Panc1 (cell line): ENCODE measurements at regions not wholly inside any gene's neighbourhood (a gene's known extent, or its start where the extent isn't known, plus 50 kb on each side); places are given as distances from the start of the nearest gene placed in this dataset.

ENCODE experiments used
- POLR2AphosphoS5 ChIP-seq: IDR thresholded peaks from 2 replicates; pipeline ENCODE4 v1.6.1; 2012; ENCODE audit warnings: mild to moderate bottlenecking, low read depth, low read length, moderate library complexity
- TCF7L2 ChIP-seq: IDR thresholded peaks from 2 replicates; pipeline ENCODE4 v1.6.1; 2011; ENCODE audit warnings: mild to moderate bottlenecking, low read depth, low read length, inconsistent platforms
- TF ChIP-seq, protein P1 (sequence below): fragments of 450-650 bp; IDR thresholded peaks from 2 replicates; pipeline ENCODE4 v1.5.1; 2017; ENCODE audit warnings: mild to moderate bottlenecking
- TF ChIP-seq, protein P2 (sequence below), 2 experiments: IDR thresholded peaks; 2 replicates each; pipeline ENCODE4 v1.6.1; 2011 to 2012; ENCODE audit warnings: low read depth in 2 of 2, control low read depth in 1 of 2, low read length in 1 of 2, mild to moderate bottlenecking in 1 of 2, moderate library complexity in 1 of 2; ENCODE audit not compliant: insufficient read depth in 1 of 2

DNA sequence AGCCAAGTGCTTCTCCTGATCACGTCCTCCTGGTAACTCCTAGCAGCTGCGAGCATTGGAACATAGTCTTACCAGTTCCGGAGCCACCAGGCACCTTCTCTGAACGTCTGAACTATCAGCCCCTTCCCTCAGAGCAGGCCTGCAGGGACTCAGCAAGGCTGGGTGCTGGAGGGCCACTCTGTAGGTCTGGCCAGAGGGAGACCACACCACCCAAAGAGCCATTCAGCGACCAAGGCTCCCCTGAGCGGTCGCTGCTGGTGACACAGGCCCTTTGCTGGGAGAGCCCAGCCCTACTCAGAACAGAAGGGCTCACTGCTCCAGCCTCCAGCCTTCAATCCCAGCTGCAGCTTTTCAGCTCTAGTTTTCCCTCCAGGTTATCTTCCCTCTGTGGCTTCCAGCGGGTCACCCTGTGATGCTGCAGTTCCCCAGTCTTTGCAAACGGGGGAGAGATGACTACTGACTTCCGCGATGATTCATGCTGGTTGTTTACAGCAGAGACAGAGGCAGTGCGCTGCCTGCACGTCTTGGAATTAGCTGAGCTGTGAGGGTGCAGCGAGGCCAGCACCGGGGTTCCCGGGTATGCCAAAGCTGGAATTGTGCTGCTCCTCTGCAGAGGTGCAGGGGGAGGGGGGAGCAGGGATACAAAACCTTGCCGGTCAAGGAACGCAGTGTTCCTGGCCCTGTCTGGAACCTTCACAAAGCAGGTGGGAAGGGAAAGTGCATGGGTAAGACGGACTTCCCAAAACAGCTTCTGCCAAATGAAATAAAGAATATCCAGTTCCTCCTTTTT is 161.4 kb downstream of the LY86 start:
- no peak for TF ChIP-seq POLR2AphosphoS5
- TF ChIP-seq, protein P1, sequence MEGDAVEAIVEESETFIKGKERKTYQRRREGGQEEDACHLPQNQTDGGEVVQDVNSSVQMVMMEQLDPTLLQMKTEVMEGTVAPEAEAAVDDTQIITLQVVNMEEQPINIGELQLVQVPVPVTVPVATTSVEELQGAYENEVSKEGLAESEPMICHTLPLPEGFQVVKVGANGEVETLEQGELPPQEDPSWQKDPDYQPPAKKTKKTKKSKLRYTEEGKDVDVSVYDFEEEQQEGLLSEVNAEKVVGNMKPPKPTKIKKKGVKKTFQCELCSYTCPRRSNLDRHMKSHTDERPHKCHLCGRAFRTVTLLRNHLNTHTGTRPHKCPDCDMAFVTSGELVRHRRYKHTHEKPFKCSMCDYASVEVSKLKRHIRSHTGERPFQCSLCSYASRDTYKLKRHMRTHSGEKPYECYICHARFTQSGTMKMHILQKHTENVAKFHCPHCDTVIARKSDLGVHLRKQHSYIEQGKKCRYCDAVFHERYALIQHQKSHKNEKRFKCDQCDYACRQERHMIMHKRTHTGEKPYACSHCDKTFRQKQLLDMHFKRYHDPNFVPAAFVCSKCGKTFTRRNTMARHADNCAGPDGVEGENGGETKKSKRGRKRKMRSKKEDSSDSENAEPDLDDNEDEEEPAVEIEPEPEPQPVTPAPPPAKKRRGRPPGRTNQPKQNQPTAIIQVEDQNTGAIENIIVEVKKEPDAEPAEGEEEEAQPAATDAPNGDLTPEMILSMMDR = no peak
- TF ChIP-seq, protein P2, sequence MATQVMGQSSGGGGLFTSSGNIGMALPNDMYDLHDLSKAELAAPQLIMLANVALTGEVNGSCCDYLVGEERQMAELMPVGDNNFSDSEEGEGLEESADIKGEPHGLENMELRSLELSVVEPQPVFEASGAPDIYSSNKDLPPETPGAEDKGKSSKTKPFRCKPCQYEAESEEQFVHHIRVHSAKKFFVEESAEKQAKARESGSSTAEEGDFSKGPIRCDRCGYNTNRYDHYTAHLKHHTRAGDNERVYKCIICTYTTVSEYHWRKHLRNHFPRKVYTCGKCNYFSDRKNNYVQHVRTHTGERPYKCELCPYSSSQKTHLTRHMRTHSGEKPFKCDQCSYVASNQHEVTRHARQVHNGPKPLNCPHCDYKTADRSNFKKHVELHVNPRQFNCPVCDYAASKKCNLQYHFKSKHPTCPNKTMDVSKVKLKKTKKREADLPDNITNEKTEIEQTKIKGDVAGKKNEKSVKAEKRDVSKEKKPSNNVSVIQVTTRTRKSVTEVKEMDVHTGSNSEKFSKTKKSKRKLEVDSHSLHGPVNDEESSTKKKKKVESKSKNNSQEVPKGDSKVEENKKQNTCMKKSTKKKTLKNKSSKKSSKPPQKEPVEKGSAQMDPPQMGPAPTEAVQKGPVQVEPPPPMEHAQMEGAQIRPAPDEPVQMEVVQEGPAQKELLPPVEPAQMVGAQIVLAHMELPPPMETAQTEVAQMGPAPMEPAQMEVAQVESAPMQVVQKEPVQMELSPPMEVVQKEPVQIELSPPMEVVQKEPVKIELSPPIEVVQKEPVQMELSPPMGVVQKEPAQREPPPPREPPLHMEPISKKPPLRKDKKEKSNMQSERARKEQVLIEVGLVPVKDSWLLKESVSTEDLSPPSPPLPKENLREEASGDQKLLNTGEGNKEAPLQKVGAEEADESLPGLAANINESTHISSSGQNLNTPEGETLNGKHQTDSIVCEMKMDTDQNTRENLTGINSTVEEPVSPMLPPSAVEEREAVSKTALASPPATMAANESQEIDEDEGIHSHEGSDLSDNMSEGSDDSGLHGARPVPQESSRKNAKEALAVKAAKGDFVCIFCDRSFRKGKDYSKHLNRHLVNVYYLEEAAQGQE (IDR thresholded peaks at IDR 0.05; ENCODE audit: insufficient read depth in 1 of 2, low read depth in 2 of 2, low read length in 1 of 2) = no peak
- no peak for TF ChIP-seq TCF7L2
